GM21447 (cell line): ENCODE measurements at regions not wholly inside any gene's neighbourhood (a gene's known extent, or its start where the extent isn't known, plus 50 kb on each side); places are given as distances from the start of the nearest gene placed in this dataset.

Experiments
- ATAC-seq: cut with Tn5 transposase; IDR thresholded peaks from one replicate; pipeline ENCODE4 v1.9.1; 2021; ENCODE audit not compliant: unreplicated experiment

DNA sequence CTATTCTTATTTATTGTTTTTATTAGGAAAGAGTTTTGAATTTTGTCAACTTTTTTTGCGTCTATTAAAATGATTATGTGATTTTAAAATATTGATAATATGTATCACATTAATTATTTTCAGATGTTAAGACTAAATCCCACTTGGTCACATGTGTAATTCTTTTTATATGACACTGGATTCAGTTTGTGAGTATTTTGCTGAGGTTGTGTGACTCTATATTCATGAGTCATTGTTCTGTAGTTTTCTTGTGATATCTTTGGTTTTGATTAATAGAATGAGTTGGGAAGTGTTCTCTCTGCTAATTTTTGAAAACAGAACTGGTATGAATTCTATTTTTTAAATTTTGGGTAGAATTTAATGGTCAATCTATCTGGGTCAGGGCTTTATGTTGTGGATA is 317.9 kb downstream of the ETS1 start:
- ATAC-seq, result no peak

DNA sequence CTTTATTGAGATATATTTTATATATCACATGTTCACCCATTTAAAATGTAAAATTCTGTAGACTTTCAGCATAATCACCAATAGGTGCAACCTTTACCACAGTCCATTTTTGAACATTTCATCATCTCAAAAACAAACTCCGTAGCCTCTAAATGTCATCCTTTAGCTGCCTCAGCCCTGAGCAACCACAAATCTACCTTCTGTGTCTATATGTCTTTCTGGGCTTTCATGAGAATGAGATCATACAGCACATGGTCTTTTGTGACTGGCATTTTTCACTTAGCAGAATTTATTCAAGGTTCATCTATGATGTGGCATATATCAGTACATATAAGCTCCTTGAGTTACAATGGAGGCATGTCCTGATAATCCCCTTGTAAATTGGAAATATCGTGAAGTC is 320.5 kb downstream of the ETS1 start:
- ATAC-seq, result no peak

DNA sequence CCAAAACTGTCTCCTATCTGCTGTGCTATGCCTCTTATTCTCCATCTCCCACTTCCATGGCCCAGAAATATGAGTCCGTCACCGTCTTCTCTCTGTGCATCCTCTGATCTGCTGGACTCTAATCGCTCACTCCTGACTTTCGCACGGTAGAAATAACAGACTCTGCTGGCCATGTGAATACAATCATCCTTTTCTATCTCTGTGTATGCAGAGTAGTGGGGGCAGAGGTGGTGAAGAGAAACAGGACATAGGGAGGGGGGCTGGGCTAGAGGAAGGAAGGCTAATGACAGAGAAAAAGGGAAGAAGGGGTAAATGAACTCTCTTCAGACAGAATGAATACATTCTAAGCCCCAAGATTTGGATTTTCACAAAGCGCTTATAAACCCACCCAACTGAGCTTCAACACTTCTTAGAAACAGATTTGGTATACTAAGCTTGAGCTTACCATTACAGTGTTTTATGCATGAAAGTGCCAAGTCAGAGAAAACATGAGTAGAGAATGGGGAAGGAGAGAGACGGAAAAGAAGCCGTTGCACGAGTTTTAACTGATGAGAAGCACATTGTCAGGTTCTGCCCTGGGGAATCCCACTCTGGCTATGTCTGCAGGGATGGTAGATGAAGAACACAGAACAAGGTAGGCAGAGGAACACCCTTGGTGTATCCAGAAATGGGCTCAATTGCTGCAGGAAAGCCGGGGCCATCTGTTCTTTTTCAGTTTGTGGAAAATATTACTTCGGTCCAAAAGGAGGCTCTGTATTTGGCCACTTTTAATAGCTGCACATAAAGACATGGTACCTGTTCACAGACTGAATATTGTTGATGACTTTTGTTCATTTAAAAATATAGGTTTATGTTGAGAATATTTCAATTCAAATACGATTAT is 324.7 kb downstream of the ETS1 start:
- ATAC-seq, result no peak

DNA sequence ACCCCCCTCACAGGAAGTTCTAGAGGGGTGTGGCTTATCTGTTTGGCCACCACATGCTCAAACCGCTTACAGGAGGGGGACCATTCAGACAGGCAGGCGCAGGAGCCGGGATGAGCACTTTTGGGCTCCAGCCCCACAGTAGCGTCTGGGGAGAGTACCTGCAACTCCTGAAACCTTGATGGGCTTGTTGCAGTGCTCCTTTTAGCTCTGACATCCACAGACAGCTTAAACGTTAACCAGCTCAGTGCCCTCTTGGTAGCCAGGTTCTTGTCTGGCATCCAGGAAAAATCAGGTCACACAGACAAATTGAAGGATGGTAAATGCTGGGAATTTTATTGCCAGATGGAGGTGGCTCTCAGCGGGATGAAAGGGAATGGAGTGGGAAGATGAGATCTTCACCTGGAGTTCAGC is 326.3 kb downstream of the ETS1 start:
- ATAC-seq, result no peak

DNA sequence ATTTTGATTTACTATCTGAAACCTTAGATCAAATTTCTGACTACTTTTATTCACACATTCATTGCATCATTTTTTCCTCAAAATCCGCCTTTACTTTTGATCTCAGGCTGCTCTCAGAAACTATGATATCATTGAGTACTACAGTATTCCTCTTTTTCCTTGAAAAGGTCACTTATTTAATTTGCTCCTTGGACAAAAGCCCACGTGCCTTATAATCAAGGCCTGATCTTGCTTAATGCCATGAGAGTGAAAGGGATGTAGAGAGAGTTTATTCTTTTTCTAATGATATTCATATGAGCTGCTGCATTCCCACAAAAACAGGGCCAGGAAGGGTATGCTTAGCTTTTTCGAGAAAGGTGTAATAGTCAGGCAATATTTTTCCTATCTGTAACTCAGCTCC is 327.0 kb downstream of the ETS1 start:
- no peak for ATAC-seq

DNA sequence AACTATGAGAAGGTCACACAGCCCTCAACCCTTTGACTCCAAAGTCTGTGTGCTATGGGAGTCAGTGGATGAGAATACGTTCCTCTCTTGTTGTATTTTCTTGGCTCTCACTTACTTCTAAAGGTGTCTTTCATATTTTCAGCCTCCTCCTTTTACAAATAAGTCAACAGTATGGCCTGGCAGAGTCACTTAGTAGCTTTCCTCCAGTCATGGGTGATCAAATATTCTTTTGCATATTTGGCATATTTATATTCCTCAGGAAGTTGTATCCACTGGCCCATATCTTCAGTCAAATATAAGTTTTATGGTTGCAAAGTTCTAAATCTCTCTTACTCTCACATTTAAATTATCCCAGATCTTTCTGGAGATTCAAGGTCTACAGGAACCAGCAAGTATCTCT is 327.5 kb downstream of the ETS1 start:
- ATAC-seq, result no peak

DNA sequence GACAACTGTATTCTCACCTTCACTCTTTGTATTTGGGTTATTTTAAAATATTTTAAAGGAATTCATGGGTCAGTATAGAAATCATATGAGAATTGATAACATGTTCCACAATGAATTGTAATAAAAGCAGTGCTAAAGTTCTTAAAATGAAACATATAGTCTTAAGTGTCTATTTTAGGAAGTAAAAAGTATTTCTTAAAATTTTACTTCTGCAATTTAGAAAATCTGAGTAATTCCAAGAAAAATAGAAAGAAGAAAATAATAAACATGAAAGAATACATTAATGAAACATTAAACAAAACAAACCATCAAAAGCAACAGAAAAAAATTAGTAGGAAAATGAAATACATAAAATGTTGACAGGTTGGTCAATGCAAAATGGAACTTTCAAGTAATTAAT is 332.4 kb downstream of the ETS1 start:
- no peak for ATAC-seq

DNA sequence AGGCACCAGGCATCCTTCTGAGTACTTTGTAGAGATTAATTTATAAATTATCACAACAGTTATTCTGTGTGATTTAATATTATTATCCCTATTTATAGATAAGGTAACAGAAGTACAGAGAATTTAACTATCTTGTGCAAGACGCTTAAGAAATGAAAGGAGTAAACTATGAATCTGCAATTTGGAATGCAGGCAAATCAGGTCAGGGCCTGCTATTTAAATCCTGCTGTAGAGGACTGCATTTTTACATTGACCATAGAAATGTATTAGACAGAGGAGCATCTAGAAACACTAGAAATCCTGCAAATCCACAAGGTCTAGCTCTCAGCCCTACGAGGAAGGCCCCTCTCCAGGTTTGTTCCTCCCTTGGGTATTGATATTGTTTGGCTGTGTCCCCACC is 336.2 kb downstream of the ETS1 start:
- no peak for ATAC-seq

DNA sequence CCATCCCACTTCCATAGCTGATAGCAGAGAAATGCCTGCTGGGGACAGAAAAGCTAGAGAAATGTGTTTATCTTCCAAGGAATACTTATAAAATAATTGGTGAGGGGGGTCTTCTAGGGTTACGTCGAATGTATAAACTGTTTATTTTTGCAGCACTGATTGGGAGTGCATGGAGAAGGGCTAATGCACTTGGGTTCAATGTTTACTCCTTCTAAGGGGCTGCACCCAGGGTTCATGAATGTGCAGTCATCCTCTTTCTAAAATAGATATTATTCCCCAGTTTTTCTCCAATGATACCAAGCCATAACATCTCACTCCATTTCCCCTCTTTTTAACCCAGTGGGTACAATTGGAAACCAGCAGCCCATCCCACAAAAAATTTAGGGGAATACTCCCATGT is 336.9 kb downstream of the ETS1 start:
- ATAC-seq, result no peak

DNA sequence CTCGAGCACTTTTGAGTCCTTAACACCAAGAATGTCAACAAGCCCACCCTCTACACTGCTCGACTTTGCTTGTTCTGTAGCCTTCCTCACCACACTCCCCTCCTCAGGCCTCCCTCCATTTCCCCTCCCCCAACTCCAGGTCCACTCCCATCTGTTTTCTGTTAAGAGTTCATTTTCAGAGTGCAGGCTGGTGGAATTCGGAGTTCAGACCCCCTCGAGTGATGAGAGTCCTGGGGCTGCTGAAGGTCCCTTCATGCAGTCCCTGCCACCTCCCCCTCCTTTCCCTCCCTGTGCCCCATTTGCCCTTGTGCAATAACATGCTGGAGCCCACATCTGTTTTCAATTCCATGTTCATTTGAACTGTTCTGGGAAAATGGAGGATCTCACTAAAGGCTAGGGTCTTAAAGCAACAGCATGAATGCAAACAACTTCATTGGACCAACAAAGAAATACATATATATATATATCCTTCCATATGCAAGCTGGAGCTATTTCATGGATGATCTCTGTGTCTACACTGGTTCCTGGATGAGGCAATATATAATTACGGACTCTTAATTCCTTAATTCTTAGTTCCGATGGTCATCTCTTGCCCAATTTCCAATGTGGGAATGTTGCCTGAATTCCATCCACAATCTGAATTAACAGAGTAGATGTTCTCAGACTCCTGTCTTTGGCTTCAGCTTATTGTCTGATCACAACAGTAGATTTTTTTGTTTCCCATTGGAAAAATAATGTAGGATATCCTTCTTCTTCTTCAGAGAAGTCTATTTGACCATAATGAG is 340.4 kb downstream of the ETS1 start:
- no peak for ATAC-seq

DNA sequence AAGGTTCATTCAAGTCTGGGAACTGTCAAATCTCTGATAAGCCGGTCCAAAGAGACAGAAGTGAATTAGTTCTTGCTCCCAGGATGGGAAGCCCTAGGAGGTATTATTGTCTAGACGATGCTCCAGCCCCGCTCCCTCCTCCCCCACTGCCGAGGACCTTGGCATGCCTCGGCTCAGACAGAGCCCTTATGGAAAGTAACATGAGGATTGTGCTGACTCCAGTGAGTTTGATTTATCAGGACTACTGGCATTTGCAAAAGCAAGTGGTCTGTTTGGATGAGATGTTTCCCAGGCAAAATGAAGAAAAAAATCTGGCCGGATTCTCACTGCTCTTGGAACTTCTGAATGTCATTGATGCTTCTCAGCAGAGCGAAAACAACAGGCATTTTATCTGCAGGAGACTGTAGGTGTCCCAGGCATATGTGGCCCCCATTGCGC is 341.0 kb downstream of the ETS1 start:
- ATAC-seq, result no peak

DNA sequence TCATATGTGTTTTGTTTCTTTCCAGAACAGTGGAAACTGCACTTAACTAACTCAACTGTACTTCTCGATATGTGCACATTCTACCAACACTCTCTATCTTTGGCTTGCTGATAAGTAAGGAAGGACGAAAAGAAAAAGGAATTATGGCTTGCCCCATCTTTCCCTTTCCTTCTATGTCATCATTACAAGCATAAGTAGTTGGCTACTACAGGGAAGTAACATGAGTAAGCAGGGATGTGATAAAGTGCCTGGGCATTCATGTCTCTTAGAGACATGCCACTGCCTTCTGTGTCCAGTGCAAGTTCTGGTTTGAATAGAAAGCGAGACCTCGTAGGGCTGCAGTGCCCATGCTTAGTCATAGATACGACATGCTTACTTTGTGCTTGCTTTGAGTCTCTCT is 342.5 kb downstream of the ETS1 start:
- no peak for ATAC-seq

DNA sequence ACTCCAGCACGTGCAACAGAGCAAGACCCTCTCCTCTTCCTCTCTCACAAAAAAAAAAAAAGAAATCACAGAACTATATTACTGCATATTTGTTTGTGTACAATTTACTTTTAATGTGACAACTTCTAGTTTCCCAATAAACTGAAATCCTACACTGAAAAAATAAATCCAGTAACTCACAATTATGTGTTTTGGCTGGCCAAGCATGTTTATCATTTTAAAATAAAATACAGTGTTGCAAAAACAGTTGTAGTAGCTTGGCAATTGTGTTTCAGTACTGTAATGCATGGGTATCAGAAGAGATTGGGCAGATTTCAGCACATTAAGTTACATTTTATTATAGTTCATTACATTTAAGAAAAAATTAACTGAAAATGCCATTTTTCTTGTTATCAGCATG is 344.9 kb downstream of the ETS1 start:
- ATAC-seq, result no peak

DNA sequence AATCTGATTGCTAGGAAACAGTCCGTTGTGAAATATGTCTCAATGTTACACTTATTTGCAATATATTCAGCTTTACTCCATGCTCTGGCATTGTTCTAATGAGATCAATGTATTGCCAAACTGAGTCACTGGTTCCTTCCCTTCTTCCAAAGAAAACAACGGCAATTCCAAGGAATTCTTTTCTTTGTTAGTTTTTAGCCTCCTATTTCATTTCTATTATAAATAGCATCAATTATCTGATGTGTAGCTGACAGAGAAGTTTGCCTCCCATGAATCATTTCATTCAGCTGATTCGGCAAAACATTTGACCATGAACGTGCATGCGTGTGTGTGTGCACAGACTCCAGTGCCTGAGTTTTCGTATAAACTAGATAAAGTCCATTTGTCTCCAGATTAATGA is 346.8 kb downstream of the ETS1 start:
- ATAC-seq, result no peak

DNA sequence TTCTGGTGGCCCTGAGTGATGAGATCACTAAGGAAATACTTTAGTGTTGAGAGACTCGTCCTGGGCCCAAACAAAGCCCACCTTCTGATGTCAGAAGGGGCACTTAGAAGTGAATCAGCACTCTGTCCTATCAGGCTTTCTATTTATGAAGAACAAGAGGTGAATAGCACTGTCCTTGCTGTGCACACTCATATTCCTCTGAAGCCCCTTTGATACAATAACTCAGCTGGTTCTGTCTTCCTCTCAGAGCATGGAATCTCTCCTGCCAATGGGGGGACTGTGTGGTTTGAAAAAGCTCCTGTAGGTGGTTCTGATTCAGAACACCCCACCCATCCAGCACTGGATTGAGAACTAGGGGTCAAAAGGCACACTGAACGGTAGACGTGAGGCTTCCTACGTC is 348.1 kb downstream of the ETS1 start:
- no peak for ATAC-seq

DNA sequence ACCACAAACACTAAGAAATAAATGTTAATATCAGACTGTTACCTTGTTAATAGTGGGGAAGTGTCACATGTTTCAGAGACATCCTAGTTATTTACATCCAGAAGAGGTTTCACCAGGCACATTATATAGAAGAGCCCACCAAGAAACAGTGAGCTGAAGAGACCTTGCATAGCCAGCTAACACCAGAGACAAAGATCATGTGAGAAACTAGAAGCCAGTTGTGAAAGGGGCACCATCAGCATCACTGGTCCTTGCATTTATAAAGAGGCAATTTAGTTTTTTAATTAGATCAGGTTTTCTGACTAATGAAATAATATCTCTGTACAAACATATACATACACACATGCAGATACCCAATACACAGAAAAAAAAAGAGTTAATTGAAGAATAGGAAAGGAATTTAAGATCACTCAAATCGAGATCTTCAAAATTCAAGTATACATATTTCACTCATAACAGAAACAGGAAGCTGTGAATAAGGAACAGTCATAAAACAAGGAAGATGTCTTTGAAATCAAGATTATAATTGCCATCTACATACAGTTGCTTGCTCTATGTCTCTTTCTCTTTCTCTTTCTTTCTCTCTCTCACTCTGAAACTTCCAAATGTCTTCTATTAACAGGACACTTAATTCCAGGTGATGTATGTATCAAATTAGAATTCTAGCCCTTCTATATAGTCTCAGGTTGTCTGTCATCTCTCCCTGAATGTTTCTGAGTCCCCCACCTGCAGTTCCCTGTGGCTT is 348.7 kb downstream of the ETS1 start:
- no peak for ATAC-seq

DNA sequence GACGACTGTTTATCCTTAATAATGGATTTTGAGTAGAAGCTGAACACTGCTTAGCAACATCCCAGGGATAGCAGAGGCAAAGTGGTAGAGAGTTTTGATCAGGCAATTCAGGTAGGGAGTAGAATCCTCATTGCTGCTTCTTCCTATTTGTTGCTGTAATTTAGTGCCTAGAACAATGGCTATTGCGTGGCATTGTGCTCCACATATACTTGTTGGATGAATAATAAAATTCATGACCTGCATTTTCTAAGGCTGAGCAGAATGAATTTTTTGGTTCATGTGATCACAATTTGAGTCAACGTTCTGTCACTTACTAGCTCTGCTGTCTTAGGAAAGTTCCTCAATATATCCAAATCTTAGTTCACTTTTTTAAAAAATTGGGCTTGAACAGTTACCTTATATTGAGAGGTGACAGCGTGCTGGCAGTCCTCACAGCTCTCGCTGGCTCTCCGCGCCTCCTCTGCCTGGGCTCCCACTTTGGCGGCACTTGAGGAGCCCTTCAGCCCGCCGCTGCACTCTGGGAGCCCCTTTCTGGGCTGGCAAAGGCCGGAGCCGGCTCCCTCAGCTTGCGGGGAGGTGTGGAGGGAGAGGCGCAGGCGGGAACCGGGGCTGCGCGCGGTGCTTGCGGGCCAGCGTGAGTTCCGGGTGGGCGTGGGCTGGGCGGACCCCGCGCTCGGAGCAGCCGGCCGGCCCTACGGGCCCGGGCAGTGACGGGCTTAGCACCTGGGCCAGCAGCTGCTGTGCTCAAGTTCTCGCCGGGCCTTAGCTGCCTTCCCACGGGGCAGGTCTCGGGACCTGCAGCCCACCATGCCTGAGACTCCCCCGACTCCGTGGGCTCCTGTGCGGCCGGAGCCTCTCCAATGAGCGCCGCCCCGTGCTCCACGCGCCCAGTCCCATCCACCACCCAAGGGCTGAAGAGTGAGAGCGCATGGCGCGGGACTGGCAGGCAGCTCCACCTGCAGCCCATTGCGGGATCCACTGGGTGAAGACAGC is 350.6 kb downstream of the ETS1 start:
- no peak for ATAC-seq

DNA sequence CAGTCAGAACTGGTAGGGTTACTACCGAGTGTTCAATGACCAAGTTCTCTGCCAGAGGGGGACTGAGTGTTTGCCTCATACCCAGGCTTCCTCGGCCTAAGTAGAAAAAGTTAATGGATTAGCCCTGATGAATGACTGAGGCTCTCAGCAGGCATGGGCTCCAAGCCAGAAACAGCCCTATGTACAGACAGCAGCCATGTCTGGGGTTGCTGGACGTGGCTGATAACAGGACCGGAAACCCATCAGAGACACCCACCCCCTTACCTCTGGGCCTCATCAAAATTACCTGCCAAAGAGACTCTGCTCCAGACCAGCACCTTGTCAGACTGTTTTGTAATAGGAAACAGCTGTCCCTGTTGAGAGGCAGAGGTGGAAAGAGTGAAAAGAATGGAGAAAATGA is 351.4 kb downstream of the ETS1 start:
- ATAC-seq, result no peak

DNA sequence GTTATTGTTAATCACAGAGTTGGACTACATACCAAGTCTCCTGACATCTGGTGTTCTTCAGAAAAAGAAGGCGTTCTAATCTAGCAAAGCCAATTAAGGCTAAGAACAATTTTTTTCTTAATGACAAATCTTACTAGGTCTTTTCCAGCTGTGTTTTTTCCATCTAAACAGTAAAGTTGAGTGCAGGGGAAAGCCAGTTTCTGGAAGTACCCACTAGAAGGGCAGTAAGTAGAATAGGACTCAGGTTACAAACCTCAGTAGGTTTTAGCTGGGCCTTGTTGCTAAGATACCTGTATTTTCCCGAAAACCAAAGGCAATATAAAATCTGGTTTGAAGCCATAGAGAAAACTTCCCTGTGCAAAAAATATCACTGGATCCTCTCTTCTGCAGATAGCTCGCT is 351.9 kb downstream of the ETS1 start:
- no peak for ATAC-seq

DNA sequence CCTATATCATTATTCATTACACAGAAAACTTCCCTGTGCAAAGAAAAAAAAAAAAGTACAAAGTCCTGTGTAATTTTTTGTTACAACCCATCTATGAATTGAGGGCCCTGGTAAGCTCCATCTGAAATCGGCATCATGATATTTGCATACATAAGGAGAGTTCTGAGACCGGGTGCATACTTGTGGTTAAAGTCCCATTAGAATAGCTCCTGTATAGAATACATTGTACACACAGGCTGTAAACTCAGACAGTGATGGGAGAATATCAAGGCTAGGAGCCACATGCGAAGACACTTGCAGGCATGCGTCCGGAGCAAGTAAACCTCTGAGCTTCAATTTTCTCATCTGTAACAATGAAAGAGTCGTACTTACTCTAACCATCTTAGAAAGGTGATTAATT is 353.2 kb downstream of the ETS1 start:
- no peak for ATAC-seq
